ENCODE measurements at regions not wholly inside any gene's neighbourhood (a gene's known extent, or its start where the extent isn't known, plus 50 kb on each side); places are given as distances from the start of the nearest gene placed in this dataset.

DNA sequence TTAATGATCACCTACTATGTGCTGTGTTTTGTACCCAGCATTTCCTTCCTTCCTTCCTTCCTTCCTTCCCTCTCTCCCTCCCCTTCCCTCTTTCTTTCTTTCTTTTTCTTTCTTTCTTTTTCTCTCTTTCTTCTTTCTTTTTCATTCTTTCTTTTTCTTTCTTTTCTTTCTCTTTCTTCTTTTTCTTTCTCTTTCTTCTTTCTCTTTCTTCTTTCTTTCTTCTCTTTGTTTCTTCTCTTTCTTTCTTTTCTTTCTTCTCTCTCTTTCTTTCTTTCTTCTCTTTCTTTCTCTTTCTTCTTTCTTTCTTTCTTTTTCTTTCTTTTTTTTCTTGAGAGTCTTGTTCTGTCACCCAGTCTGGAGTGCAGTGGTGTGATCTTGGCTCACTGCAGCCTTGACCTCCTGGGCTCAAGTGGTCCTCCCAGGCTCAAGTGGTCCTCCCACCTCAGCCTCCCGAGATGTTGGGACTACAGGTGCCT is 165.7 kb upstream of the MVB12B start:
- TF ChIP-seq, protein P1, sequence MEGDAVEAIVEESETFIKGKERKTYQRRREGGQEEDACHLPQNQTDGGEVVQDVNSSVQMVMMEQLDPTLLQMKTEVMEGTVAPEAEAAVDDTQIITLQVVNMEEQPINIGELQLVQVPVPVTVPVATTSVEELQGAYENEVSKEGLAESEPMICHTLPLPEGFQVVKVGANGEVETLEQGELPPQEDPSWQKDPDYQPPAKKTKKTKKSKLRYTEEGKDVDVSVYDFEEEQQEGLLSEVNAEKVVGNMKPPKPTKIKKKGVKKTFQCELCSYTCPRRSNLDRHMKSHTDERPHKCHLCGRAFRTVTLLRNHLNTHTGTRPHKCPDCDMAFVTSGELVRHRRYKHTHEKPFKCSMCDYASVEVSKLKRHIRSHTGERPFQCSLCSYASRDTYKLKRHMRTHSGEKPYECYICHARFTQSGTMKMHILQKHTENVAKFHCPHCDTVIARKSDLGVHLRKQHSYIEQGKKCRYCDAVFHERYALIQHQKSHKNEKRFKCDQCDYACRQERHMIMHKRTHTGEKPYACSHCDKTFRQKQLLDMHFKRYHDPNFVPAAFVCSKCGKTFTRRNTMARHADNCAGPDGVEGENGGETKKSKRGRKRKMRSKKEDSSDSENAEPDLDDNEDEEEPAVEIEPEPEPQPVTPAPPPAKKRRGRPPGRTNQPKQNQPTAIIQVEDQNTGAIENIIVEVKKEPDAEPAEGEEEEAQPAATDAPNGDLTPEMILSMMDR (conservative IDR thresholded peaks at IDR 0.05; ENCODE audit: low read depth, low read length) = no peak
- TF ChIP-seq EZH2 (IDR thresholded peaks at IDR 0.05; ENCODE audit: borderline replicate concordance, low read depth, low read length, poor library complexity, severe bottlenecking) = no peak
